Ovary (tissue), 3 donors: ENCODE measurements at regions not wholly inside any gene's neighbourhood (a gene's known extent, or its start where the extent isn't known, plus 50 kb on each side); places are given as distances from the start of the nearest gene placed in this dataset.

Experiments used
- CTCF ChIP-seq, 3 donors: fragments of 450-650 bp in 2 of 3; fragments of 200-600 bp in 1 of 3; IDR thresholded peaks; one replicate each; pipeline versions ENCODE4 v1.5.1 to v1.8.0; 2016 to 2022; ENCODE audit warnings: antibody characterized with exemption in 3 of 3, mild to moderate bottlenecking in 1 of 3
- EP300 ChIP-seq: sonication (generic); formaldehyde crosslinking; IDR thresholded peaks from one replicate; pipeline ENCODE4 v1.6.1; 2017; ENCODE audit warnings: antibody characterized with exemption
- POLR2A ChIP-seq: fragments of 450-650 bp; IDR thresholded peaks from one replicate; pipeline ENCODE4 v1.6.1; 2017; ENCODE audit warnings: antibody characterized with exemption, mild to moderate bottlenecking, moderate library complexity
- donor health status: DM: no; HTN: no; CAD: no.

GRCh38 chr10:23694446-23694920 is 255.6 kb downstream of the OTUD1 start:
- TF ChIP-seq POLR2A (no peak), CTCF (IDR thresholded peaks at IDR 0.05) (no peak), EP300 (no peak)
